ENCODE measurements at regions not wholly inside any gene's neighbourhood (a gene's known extent, or its start where the extent isn't known, plus 50 kb on each side); places are given as distances from the start of the nearest gene placed in this dataset.

DNA sequence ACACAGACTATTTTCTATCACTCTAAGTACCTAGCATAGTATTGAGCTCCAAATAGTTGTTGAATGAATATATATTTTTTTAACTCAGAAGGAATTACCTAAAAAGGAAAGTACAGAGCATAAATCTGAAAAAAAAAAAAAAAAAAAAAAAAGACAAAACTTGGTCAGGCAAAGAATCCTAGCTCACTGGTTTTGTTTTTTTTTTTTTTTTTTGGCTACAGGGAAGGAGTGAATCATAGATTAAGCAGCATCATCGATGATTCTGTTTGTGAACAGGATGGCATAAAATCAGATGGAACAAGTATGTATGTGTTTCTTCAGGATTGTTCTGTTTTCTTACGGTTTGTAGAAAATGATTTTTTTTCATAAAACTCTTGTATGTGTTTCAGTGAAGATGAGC is 66.1 kb upstream of the BCAT1 start:
- H3K4me3 ChIP-seq (ENCODE audit: low read depth, low read length), result no peak overlapping the region
- TF ChIP-seq, protein P1, sequence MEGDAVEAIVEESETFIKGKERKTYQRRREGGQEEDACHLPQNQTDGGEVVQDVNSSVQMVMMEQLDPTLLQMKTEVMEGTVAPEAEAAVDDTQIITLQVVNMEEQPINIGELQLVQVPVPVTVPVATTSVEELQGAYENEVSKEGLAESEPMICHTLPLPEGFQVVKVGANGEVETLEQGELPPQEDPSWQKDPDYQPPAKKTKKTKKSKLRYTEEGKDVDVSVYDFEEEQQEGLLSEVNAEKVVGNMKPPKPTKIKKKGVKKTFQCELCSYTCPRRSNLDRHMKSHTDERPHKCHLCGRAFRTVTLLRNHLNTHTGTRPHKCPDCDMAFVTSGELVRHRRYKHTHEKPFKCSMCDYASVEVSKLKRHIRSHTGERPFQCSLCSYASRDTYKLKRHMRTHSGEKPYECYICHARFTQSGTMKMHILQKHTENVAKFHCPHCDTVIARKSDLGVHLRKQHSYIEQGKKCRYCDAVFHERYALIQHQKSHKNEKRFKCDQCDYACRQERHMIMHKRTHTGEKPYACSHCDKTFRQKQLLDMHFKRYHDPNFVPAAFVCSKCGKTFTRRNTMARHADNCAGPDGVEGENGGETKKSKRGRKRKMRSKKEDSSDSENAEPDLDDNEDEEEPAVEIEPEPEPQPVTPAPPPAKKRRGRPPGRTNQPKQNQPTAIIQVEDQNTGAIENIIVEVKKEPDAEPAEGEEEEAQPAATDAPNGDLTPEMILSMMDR (IDR thresholded peaks at IDR 0.05; ENCODE audit: borderline replicate concordance, insufficient read depth, low read depth, low read length), result no peak

DNA sequence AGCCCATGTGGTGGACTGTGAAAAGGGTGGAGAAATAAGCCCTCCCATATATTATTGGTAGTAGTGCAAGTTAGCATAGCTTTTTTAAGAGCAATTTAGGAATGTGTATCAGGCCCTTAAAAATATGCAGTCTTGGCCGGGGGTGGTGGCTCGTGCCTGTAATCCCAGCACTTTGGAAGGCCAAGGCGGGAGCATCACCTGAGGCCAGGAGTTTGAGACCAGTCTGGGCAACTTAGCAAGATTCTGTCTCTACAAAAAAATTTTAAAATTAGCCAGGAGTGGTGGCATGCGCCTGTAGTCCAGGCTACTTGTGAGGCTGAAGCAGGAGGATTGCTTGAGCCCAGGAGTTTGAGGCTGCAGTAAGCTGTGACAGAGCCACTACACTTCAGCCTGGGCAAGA is 64.2 kb upstream of the BCAT1 start:
- no peak overlapping the region for H3K4me3 ChIP-seq (ENCODE audit: low read depth, low read length)
- TF ChIP-seq, protein P1 (IDR thresholded peaks at IDR 0.05; ENCODE audit: borderline replicate concordance, insufficient read depth, low read depth, low read length), result no peak

DNA sequence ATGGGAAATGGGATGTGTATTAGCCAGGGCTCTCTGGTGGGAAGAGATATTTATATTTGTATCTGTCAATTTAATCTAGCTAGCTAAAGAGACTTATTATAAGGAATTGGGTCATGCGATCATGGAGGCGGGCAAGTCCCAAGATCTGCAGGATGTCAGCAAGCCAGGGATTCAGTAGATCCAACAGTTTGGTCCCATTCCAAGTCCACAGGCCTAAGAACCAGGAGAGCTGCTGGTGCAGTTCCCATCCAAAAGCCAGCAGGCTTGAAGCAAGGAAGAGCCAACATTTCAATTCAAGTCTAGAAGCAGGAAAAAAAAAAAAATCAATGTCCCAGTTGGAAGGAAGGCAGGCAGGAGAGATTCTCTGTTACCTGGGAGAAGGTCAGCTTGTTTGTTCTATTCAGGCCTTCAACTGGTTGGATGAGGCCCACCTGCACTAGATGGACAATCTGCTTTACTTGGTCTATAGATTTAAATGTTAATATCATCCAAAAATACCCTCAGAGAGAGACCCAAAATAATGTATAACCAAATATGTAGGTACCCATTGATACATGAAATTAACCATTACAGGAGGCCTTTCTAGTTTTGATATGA is 60.7 kb upstream of the BCAT1 start:
- H3K4me3 ChIP-seq (ENCODE audit: low read depth, low read length), result no peak overlapping the region
- TF ChIP-seq, protein P1 (IDR thresholded peaks at IDR 0.05; ENCODE audit: borderline replicate concordance, insufficient read depth, low read depth, low read length), result no peak

DNA sequence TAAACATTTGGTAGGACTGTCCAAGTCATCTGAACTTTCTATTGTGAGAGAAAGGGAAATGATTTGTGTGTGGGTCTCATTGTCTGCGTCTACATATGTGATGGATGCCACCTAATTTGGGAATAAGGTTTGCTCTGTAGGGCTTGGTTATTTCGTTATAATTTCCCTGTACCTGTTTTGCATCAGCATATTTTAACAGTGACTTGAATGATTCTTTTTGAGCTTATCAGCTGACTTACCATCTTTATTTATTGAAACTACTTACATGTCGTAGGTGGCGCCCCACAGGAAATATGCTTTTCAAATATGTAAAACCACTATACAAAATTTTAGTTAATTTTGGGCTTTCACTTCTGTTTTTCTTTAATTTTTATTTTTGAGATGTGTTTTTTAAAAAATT is 56.5 kb upstream of the BCAT1 start:
- TF ChIP-seq, protein P1 (IDR thresholded peaks at IDR 0.05; ENCODE audit: borderline replicate concordance, insufficient read depth, low read depth, low read length), result no peak
- H3K4me3 ChIP-seq (ENCODE audit: low read depth, low read length), result no peak overlapping the region

DNA sequence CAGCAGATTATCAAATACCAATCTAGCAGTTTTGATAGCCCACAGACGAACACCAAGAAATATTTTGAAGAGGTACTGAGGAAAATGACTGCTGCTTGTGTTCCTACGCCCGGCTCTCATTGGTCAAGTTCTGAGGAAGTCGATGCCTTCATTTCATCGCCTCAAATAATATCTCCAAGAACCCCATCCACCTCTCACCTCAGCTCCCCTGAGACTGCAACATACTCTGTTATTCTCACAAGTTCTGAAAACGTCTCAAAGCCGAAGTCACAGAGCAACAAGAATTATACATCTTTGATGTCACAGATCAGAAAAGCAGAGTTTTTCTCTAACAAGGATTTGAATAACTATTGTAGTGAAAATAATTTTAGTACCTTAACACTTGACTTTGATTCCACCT is 55.5 kb upstream of the BCAT1 start:
- TF ChIP-seq, protein P1 (IDR thresholded peaks at IDR 0.05; ENCODE audit: borderline replicate concordance, insufficient read depth, low read depth, low read length), result no peak
- H3K4me3 ChIP-seq (ENCODE audit: low read depth, low read length), result no peak overlapping the region

DNA sequence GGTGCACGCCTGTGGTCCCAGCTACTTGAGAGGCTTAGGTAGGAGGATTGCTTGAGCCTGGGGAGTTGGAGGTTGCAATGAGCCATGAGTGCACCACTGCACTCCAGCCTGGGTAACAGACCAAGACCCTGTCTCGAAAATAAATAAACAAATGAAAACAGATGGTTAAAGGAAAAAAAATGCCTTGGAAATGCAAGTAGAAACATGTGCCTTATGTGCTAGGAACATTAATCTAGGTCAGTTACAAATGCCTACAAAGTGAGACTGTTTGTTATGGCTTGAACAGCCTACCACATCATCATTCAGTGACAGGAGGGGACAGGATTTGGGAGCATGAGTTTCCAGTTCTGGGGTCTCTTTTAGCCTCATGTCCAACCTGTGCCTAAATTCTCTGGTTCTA is 52.4 kb upstream of the BCAT1 start:
- no peak overlapping the region for H3K4me3 ChIP-seq (ENCODE audit: low read depth, low read length)
- TF ChIP-seq, protein P1 (IDR thresholded peaks at IDR 0.05; ENCODE audit: borderline replicate concordance, insufficient read depth, low read depth, low read length), result no peak

All from GM12875 (cell line).